HUDEP-2 (cell line): ENCODE measurements at regions not wholly inside any gene's neighbourhood (a gene's known extent, or its start where the extent isn't known, plus 50 kb on each side); places are given as distances from the start of the nearest gene placed in this dataset.

Experiments used
- DNase-seq, 76 experiments: peaks; one replicate each; lab custom pipeline; 2025; ENCODE audit not compliant: unreplicated experiment in 76 of 76; lab: John Stamatoyannopoulos, UW

GRCh38 chr15:101551696-101552591 lies 62.4 kb upstream of the PCSK6 start:
- no peak for DNase-seq

GRCh38 chr15:101550124-101550523 lies 60.6 kb upstream of the PCSK6 start:
- no peak for DNase-seq

GRCh38 chr15:101549647-101550046 lies 60.1 kb upstream of the PCSK6 start:
- no peak for DNase-seq

- no peak for DNase-seq
Observed at GRCh38 chr15:101547737-101548136, 58.2 kb upstream of the PCSK6 start.

GRCh38 chr15:101545548-101546505 lies 56.3 kb upstream of the PCSK6 start:
- DNase-seq: no peak

- DNase-seq: no peak
Observed at GRCh38 chr15:101544613-101544945, 55.1 kb upstream of the PCSK6 start.

- DNase-seq: no peak
Observed at GRCh38 chr15:101543926-101544612, 54.6 kb upstream of the PCSK6 start.

GRCh38 chr15:101543431-101543830 lies 53.9 kb upstream of the PCSK6 start:
- DNase-seq: no peak

GRCh38 chr15:101543026-101543390 lies 53.5 kb upstream of the PCSK6 start:
- no peak for DNase-seq

- peak in 1 of 76 experiments; percentile 1 for DNase-seq
Observed at GRCh38 chr15:101542306-101543025, 53.0 kb upstream of the PCSK6 start.

- no peak for DNase-seq
Observed at GRCh38 chr15:101541501-101542292, 52.2 kb upstream of the PCSK6 start.

GRCh38 chr15:101540480-101541239 lies 51.2 kb upstream of the PCSK6 start:
- DNase-seq: no peak

GRCh38 chr15:101539930-101540329 lies 50.4 kb upstream of the PCSK6 start:
- DNase-seq: no peak

- DNase-seq: no peak
Observed at GRCh38 chr15:101539492-101539891, 50.0 kb upstream of the PCSK6 start.
